ENCODE measurements at regions not wholly inside any gene's neighbourhood (a gene's known extent, or its start where the extent isn't known, plus 50 kb on each side); places are given as distances from the start of the nearest gene placed in this dataset.
"Not testable (repeated sequence)": the region's sequence is repeated elsewhere in the genome, so short reads cannot be mapped to it uniquely, and the experiment has no call there.

- FAIRE-seq, result no peak
- TF ChIP-seq POLR2AphosphoS5 (IDR thresholded peaks at IDR 0.05; ENCODE audit: low read depth, low read length), result no peak
- TF ChIP-seq PAX5 (IDR thresholded peaks at IDR 0.05; ENCODE audit: insufficient read depth, low read length, severe bottlenecking), result no peak
- TF ChIP-seq POLR2A (IDR thresholded peaks at IDR 0.05; ENCODE audit: low read depth, low read length), result no peak
- TF ChIP-seq SPI1 (IDR thresholded peaks at IDR 0.05; ENCODE audit: low read depth, low read length), result no peak
- TF ChIP-seq POU2F2 (IDR thresholded peaks at IDR 0.05; ENCODE audit: low read depth, low read length), result no peak
- DNase-seq (ENCODE audit: insufficient read length, low spot score), result no peak
These were observed 375.7 kb upstream of the AADAT start for GRCh38 chr4:170465429-170465828.

DNA sequence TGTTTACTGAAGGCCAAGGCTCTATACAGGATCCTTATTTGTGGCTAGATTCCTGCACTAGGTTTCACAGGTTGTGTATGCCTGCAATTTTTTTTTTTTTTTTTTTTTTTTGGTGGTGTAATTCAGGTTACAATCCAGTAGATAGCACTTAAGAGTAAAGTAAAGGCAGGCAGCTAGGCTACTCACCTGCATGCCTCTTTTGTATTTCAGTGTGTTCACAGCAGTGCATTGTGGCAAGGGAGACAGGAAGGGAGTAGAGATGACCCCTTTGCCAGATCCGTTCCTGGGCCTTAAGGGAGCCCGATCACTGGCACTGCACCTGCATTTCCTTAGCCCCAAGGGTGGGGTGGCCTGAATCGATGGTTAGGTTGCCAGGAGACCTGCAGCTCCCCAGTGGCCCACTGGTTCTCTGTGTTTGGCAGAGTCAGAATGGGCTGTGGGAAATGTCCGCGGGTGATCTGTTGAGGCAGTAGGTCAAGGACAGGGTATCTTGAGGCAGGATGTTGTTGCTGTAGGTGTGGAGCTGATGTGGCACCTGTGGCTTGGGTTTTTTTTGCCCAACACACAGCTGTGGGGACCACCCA, 374.9 kb upstream of the AADAT start:
- FAIRE-seq (no peak), DNase-seq (ENCODE audit: insufficient read length, low spot score) (no peak)
- TF ChIP-seq TAF1 (IDR thresholded peaks at IDR 0.05; ENCODE audit: low read depth, low read length), result no peak

GRCh38 chr4:170446782-170447181, 357.0 kb upstream of the AADAT start:
- FAIRE-seq, result no peak
- no peak for TF ChIP-seq SPI1 (IDR thresholded peaks at IDR 0.05; ENCODE audit: low read depth, low read length)
- TF ChIP-seq PAX5 (IDR thresholded peaks at IDR 0.05; ENCODE audit: insufficient read depth, low read length, severe bottlenecking), result no peak
- TF ChIP-seq POLR2A (IDR thresholded peaks at IDR 0.05; ENCODE audit: low read depth, low read length), result no peak
- no peak for TF ChIP-seq POLR2AphosphoS5 (IDR thresholded peaks at IDR 0.05; ENCODE audit: low read depth, low read length)
- no peak for TF ChIP-seq POU2F2 (IDR thresholded peaks at IDR 0.05; ENCODE audit: low read depth, low read length)
- TF ChIP-seq TAF1 (IDR thresholded peaks at IDR 0.05; ENCODE audit: low read depth, low read length), result no peak
- no peak for DNase-seq (ENCODE audit: insufficient read length, low spot score)

- not testable (repeated sequence) for DNase-seq (ENCODE audit: insufficient read length, low spot score); FAIRE-seq
These were observed 351.4 kb upstream of the AADAT start for GRCh38 chr4:170441146-170441545.

GRCh38 chr4:170428929-170429328, 339.2 kb upstream of the AADAT start:
- DNase-seq (ENCODE audit: insufficient read length, low spot score) (no peak), FAIRE-seq (no peak)
- TF ChIP-seq TAF1 (IDR thresholded peaks at IDR 0.05; ENCODE audit: low read depth, low read length), result no peak
- TF ChIP-seq POLR2AphosphoS5 (IDR thresholded peaks at IDR 0.05; ENCODE audit: low read depth, low read length), result no peak
- no peak for TF ChIP-seq POU2F2 (IDR thresholded peaks at IDR 0.05; ENCODE audit: low read depth, low read length)
- TF ChIP-seq POLR2A (IDR thresholded peaks at IDR 0.05; ENCODE audit: low read depth, low read length), result no peak
- no peak for TF ChIP-seq SPI1 (IDR thresholded peaks at IDR 0.05; ENCODE audit: low read depth, low read length)

DNA sequence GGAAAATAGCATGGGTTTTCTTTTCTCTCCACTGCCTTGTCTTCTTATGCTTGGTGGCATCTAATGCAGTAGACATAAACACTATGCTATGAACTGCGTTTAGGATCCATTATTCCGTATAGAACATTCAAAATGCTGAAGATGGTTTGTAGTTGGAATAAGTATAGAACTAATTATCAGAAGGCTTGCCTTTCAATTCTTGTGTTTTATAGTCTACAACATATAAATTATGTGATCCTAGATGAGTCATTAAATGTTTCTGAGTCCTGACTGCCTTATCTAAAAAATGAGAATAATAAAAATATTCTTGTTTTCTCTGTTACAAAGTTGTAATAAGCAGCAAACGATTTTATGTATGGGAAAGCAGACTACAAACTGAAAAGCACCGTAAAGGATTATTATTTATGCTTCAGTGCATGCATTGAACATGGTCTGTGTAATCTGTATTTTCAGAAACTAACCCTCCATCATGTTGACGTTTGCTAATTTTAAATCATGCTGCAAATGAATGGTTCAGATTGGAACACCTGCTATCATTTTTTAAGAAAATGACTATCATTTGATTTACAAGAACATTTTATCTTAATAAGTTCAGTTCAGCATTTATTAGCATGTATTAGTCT, 335.9 kb upstream of the AADAT start:
- no peak for FAIRE-seq
- no peak for DNase-seq (ENCODE audit: insufficient read length, low spot score)
- no peak for TF ChIP-seq TAF1 (IDR thresholded peaks at IDR 0.05; ENCODE audit: low read depth, low read length)
- no peak for TF ChIP-seq POLR2A (IDR thresholded peaks at IDR 0.05; ENCODE audit: low read depth, low read length)
- TF ChIP-seq SPI1 (IDR thresholded peaks at IDR 0.05; ENCODE audit: low read depth, low read length), result no peak
- TF ChIP-seq PAX5 (IDR thresholded peaks at IDR 0.05; ENCODE audit: insufficient read depth, low read length, severe bottlenecking), result no peak
- no peak for TF ChIP-seq POU2F2 (IDR thresholded peaks at IDR 0.05; ENCODE audit: low read depth, low read length)

DNA sequence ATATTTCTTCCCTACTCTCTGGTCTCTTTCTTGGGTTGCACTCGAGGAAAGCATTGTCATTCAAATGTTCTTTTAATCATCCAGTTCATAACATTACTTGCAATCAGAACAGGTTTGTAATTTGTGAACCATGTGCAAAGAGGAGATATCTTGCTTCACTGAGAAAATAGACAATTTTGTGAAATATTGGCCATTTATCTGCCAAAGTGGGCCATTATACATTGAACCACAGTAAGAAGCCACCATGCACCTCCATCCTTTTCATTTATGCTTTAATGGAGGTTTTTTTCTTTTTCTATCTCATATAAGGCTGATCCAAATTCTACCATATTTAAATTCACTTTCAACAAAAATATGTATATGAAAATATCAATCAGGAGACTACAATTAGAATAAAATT, 335.3 kb upstream of the AADAT start:
- FAIRE-seq (no peak), DNase-seq (ENCODE audit: insufficient read length, low spot score) (no peak)
- no peak for TF ChIP-seq SPI1 (IDR thresholded peaks at IDR 0.05; ENCODE audit: low read depth, low read length)

- FAIRE-seq (no peak), DNase-seq (ENCODE audit: insufficient read length, low spot score) (no peak)
- TF ChIP-seq PAX5 (IDR thresholded peaks at IDR 0.05; ENCODE audit: insufficient read depth, low read length, severe bottlenecking) (no peak), POU2F2 (IDR thresholded peaks at IDR 0.05; ENCODE audit: low read depth, low read length) (no peak), TAF1 (IDR thresholded peaks at IDR 0.05; ENCODE audit: low read depth, low read length) (no peak), SPI1 (IDR thresholded peaks at IDR 0.05; ENCODE audit: low read depth, low read length) (no peak), POLR2A (IDR thresholded peaks at IDR 0.05; ENCODE audit: low read depth, low read length) (no peak), POLR2AphosphoS5 (IDR thresholded peaks at IDR 0.05; ENCODE audit: low read depth, low read length) (no peak)
These were observed 333.4 kb upstream of the AADAT start for GRCh38 chr4:170423137-170423536.

DNA sequence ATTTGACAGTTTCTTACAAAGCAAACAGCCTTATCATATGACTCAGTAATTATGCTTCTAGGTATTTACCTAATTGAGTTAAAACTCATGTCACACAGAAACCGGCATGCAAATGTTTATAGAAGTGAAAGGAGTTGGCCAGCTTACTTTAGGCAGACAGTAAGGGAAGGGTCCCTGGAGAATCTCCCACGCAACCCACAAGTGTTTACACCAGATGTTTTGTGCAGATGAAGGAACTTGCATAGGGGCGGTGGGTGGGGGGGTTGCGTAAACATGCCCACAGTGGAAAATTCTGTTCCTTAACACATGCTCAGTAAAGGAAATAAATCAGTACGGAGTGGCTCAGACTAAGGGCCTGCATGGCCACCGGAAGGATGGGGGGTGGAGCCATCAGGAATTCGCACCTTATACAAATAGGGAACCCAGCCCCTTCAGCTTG, 330.5 kb upstream of the AADAT start:
- DNase-seq (ENCODE audit: insufficient read length, low spot score) (no peak), FAIRE-seq (no peak)

GRCh38 chr4:170414961-170415360, 325.2 kb upstream of the AADAT start:
- FAIRE-seq (no peak), DNase-seq (ENCODE audit: insufficient read length, low spot score) (no peak)
- no peak for TF ChIP-seq TAF1 (IDR thresholded peaks at IDR 0.05; ENCODE audit: low read depth, low read length)
- TF ChIP-seq SPI1 (IDR thresholded peaks at IDR 0.05; ENCODE audit: low read depth, low read length), result no peak
- TF ChIP-seq PAX5 (IDR thresholded peaks at IDR 0.05; ENCODE audit: insufficient read depth, low read length, severe bottlenecking), result no peak
- no peak for TF ChIP-seq POU2F2 (IDR thresholded peaks at IDR 0.05; ENCODE audit: low read depth, low read length)
- no peak for TF ChIP-seq POLR2AphosphoS5 (IDR thresholded peaks at IDR 0.05; ENCODE audit: low read depth, low read length)
- no peak for TF ChIP-seq POLR2A (IDR thresholded peaks at IDR 0.05; ENCODE audit: low read depth, low read length)

More for the DNA sequence above, 330.5 kb upstream of the AADAT start:
- 0 out of 2 replicates have a peak, but pooled peaks have one; percentile 36 for TF ChIP-seq POU2F2 (IDR thresholded peaks at IDR 0.05; ENCODE audit: low read depth, low read length)
- TF ChIP-seq SPI1 (IDR thresholded peaks at IDR 0.05; ENCODE audit: low read depth, low read length), result no peak

GRCh38 chr4:170414360-170414759, 324.6 kb upstream of the AADAT start:
- DNase-seq (ENCODE audit: insufficient read length, low spot score), result no peak
- FAIRE-seq, result no peak
- TF ChIP-seq POLR2AphosphoS5 (IDR thresholded peaks at IDR 0.05; ENCODE audit: low read depth, low read length) (no peak), POU2F2 (IDR thresholded peaks at IDR 0.05; ENCODE audit: low read depth, low read length) (no peak), SPI1 (IDR thresholded peaks at IDR 0.05; ENCODE audit: low read depth, low read length) (no peak), PAX5 (IDR thresholded peaks at IDR 0.05; ENCODE audit: insufficient read depth, low read length, severe bottlenecking) (no peak), POLR2A (IDR thresholded peaks at IDR 0.05; ENCODE audit: low read depth, low read length) (no peak), TAF1 (IDR thresholded peaks at IDR 0.05; ENCODE audit: low read depth, low read length) (no peak)

All from GM12891 (cell line).